ENCODE measurements at regions not wholly inside any gene's neighbourhood (a gene's known extent, or its start where the extent isn't known, plus 50 kb on each side); places are given as distances from the start of the nearest gene placed in this dataset.

GRCh38 chr2:16252251-16252650, 311.9 kb downstream of the MYCN start:
- TF ChIP-seq, protein P1, sequence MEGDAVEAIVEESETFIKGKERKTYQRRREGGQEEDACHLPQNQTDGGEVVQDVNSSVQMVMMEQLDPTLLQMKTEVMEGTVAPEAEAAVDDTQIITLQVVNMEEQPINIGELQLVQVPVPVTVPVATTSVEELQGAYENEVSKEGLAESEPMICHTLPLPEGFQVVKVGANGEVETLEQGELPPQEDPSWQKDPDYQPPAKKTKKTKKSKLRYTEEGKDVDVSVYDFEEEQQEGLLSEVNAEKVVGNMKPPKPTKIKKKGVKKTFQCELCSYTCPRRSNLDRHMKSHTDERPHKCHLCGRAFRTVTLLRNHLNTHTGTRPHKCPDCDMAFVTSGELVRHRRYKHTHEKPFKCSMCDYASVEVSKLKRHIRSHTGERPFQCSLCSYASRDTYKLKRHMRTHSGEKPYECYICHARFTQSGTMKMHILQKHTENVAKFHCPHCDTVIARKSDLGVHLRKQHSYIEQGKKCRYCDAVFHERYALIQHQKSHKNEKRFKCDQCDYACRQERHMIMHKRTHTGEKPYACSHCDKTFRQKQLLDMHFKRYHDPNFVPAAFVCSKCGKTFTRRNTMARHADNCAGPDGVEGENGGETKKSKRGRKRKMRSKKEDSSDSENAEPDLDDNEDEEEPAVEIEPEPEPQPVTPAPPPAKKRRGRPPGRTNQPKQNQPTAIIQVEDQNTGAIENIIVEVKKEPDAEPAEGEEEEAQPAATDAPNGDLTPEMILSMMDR (IDR thresholded peaks at IDR 0.05 in 8 of 11, conservative IDR thresholded peaks at IDR 0.05 in 3 of 11), result no peak
- no peak for TF ChIP-seq POLR2A (IDR thresholded peaks at IDR 0.05)
